Left renal cortex interstitium (tissue), 4 donors: ENCODE measurements at regions not wholly inside any gene's neighbourhood (a gene's known extent, or its start where the extent isn't known, plus 50 kb on each side); places are given as distances from the start of the nearest gene placed in this dataset.
A peak's percentile ranks its signal among the peaks of the same experiment; 100 is the strongest.
"Not testable (repeated sequence)": the region's sequence is repeated elsewhere in the genome, so short reads cannot be mapped to it uniquely, and the experiment has no call there.

ENCODE experiments used
- DNase-seq, 4 donors: peaks; one replicate each; pipeline ENCODE4 v3.0.0-alpha.2; 2013; ENCODE audit warnings: low read depth in 4 of 4, low spot score in 2 of 4, missing footprints in 1 of 4

GRCh38 chr3:74921676-74922075, 307.2 kb upstream of the CNTN3 start:
- no peak for DNase-seq

GRCh38 chr3:74920721-74921350, 306.4 kb upstream of the CNTN3 start:
- no peak for DNase-seq

GRCh38 chr3:74916696-74917095, 302.2 kb upstream of the CNTN3 start:
- DNase-seq, result no peak

- DNase-seq, result no peak
Measured at GRCh38 chr3:74906181-74906580, 291.7 kb upstream of the CNTN3 start.

- no peak for DNase-seq
Measured at GRCh38 chr3:74905478-74905877, 291.0 kb upstream of the CNTN3 start.

GRCh38 chr3:74904646-74905045, 290.2 kb upstream of the CNTN3 start:
- DNase-seq, result no peak

GRCh38 chr3:74899796-74900516, 285.5 kb upstream of the CNTN3 start:
- DNase-seq, result not testable (repeated sequence)

- no peak for DNase-seq
Measured at GRCh38 chr3:74897006-74897405, 282.5 kb upstream of the CNTN3 start.

- DNase-seq, result no peak
Measured at GRCh38 chr3:74891312-74891711, 276.9 kb upstream of the CNTN3 start.

GRCh38 chr3:74883690-74884089, 269.2 kb upstream of the CNTN3 start:
- no peak for DNase-seq

- DNase-seq, result no peak
Measured at GRCh38 chr3:74883222-74883621, 268.8 kb upstream of the CNTN3 start.

GRCh38 chr3:74880237-74880636, 265.8 kb upstream of the CNTN3 start:
- no peak for DNase-seq

- DNase-seq, result no peak
Measured at GRCh38 chr3:74866357-74867030, 252.0 kb upstream of the CNTN3 start.

GRCh38 chr3:74862476-74862875, 248.0 kb upstream of the CNTN3 start:
- peak in 2 of 4 donors; percentile 13 to 25 for DNase-seq

GRCh38 chr3:74861211-74861610, 246.8 kb upstream of the CNTN3 start:
- no peak for DNase-seq

GRCh38 chr3:74858086-74858485, 243.6 kb upstream of the CNTN3 start:
- DNase-seq, result no peak

- DNase-seq, result no peak
Measured at GRCh38 chr3:74850381-74850780, 235.9 kb upstream of the CNTN3 start.

GRCh38 chr3:74847093-74847492, 232.6 kb upstream of the CNTN3 start:
- DNase-seq, result no peak

- no peak for DNase-seq
Measured at GRCh38 chr3:74845081-74845480, 230.6 kb upstream of the CNTN3 start.

- DNase-seq, result no peak
Measured at GRCh38 chr3:74844428-74844827, 230.0 kb upstream of the CNTN3 start.

GRCh38 chr3:74842649-74843048, 228.2 kb upstream of the CNTN3 start:
- no peak for DNase-seq

- DNase-seq, result no peak
Measured at GRCh38 chr3:74842141-74842540, 227.7 kb upstream of the CNTN3 start.
